GM21360 (cell line): ENCODE measurements at regions not wholly inside any gene's neighbourhood (a gene's known extent, or its start where the extent isn't known, plus 50 kb on each side); places are given as distances from the start of the nearest gene placed in this dataset.

Source experiments
- ATAC-seq: cut with Tn5 transposase; IDR thresholded peaks from one replicate; pipeline ENCODE4 v1.9.1; 2021; ENCODE audit warnings: mild to moderate bottlenecking, moderate library complexity; ENCODE audit not compliant: unreplicated experiment

- no peak for ATAC-seq
Measured at GRCh38 chr3:115445559-115445958, 177.8 kb upstream of the GAP43 start.

DNA sequence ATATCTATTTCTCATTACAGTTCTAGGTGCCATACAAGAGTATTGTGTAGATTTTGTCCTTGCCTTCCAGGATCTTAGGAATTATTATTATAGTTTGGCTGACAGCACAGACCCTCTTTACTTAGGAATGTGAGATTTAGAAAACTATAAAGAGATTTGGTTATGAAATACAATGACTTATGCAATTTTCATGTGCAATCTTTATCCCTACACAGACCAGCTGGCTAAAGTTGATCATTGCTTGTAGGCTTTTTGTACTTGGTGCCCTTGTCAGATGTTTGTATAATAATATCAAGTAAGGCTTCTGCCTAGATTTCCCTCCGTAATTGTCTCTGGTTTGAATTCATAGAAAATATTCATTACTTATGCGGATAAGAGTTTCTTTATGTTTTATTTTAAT, 174.5 kb upstream of the GAP43 start:
- no peak for ATAC-seq

- no peak for ATAC-seq
Measured at GRCh38 chr3:115450036-115450435, 173.3 kb upstream of the GAP43 start.

DNA sequence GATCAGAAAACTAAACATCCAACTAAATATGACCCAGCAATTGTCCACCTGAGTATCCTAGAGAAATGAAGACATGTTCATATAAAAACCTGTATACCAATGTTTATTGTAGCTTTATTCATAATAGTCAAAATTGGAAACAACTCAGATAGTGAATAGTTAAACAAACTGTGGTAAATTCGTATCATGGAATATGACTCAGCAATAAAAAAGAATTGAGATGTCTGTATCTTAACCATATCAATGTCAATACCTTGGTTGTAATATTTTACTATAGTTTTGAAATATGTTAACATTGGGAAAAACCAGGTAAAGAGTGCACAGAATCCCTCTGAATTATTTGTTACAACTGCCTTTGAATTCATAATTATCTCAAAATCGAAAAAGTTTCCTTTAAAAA, 159.3 kb upstream of the GAP43 start:
- no peak for ATAC-seq

DNA sequence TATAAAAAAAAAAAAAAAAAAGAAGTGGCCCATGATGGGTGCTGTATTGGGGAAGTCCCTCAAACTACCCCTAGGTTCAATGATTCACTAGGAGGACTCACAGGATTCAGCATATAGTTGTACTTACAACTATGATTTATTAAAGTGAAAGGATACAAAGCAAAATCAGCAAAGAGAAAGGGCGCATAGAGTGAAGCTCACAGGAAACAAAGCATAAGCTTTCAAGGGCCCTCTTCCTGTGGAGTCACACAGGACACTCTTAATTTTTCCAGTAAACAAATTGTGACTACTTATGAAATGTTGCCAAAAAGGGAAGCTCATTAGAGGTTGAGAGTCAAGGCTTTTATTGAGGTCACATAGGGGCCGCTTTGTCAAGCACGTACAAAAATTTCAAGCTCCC, 153.7 kb upstream of the GAP43 start:
- no peak for ATAC-seq

GRCh38 chr3:115470254-115470653, 153.1 kb upstream of the GAP43 start:
- ATAC-seq = no peak

GRCh38 chr3:115475178-115476041, 147.9 kb upstream of the GAP43 start:
- no peak for ATAC-seq

DNA sequence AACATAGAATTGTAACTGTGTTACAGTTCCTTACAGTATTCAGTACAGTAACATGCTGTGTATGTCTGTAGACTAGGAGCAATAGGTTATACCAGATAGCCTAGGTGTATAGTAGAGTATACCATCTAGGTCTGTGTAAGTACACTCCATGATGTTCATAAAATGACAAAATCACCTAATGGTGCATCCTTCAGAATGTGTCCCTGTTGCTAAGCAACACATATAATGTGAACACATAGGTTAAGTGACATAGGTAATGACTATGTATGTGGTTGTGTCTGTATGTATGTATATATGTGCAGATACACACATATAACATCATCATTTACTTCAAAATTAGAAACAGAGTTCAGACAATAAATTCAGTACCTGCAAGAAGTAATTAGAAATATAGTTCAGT, 146.8 kb upstream of the GAP43 start:
- ATAC-seq = no peak

DNA sequence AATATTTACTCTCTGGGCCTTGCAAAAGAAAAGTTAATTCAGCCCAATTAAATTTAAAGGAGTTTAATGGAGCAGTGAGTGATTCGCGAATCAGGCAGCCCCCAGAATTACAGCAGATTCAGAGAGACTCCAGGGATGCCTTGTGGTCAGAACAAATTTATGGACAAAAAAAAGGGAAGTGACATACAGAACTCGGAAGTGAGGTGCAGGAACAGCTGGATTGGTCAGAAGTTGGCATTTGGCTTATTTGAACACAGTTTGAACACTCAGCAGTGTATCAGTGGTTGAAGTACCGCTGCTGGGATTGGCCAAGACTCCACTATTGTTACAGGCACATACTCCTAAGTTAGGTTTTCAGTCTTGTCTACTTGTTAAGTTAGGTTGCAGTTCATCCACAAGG, 145.0 kb upstream of the GAP43 start:
- ATAC-seq = no peak

DNA sequence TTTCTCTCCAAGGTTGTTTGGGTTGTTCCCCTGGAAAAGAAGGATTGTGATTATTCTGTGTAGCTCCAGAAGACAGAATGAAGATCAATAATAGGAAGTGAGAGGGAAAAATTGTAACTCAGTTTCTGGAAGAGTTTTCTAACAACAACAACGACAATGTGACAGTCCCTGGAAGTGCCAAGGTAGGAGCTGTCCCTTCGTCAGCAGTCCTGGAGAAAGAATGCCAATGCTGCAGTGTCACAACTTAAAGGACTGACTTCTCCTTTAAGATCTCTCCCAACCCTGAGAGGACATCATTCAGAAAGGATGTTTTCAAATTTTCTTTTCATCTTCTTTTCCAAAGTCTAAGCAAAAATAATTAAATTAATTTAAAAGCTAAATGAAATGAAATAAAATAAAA, 136.4 kb upstream of the GAP43 start:
- no peak for ATAC-seq

- no peak for ATAC-seq
Measured at GRCh38 chr3:115487968-115488367, 135.3 kb upstream of the GAP43 start.

DNA sequence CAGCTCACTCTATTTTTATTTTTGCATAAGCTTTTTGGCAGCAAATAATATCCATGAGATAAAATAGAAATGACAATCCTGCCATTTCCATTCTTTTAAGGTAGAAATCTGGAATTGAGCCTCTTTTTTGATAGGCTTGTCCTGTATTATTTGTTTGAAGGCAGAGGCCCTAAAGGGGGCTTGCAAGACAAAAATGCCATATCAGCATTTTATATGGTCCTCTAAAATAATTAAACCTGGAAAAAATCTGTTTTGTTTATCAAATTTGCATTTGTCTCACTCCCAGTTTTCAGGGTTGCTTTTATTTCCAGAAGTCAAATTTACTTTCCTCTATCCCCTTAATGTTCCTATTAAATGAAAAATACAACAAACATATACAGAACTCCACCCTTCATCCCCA, 134.9 kb upstream of the GAP43 start:
- ATAC-seq = no peak

GRCh38 chr3:115494826-115495225, 128.5 kb upstream of the GAP43 start:
- ATAC-seq = no peak

- ATAC-seq = no peak
Measured at GRCh38 chr3:115498421-115498820, 124.9 kb upstream of the GAP43 start.

DNA sequence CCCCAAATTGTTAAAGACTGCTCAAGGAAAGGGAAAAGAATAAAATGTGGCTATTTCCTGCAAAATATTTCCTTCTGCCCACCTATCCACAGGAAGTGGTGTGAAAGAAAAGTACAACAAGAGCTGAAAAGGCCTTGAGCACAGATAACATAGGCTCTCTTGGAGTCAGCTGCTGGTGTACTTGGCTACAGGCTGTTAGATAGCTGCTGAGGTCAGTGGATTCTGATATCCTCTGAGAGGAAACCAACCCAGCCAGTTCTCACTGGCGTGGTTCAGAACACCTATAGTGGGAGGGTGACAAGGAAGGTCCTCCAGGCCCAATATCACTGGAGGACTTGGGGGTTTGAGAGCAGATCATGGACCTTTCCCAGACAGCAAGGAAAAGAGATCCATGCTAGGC, 124.4 kb upstream of the GAP43 start:
- ATAC-seq = no peak

DNA sequence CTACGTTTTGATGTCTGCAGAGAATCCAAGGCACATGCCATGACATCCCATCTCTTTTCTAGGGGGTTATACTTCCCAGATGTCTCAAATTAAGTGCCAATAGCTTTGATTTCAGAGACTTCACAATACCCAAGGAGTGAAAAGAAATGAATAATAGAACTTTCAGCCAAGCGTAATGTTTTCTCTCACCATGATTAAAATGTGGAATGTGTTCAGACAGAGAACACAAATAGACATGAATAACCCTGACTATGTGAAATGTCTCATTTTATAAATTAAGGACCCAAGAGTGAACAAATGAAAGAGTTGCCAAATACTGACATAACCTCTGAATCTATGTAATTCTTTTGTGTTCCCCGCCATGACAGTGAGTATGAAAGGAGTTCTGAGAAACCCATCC, 123.6 kb upstream of the GAP43 start:
- no peak for ATAC-seq

- no peak for ATAC-seq
Measured at GRCh38 chr3:115500795-115501194, 122.5 kb upstream of the GAP43 start.

GRCh38 chr3:115502128-115502527, 121.2 kb upstream of the GAP43 start:
- ATAC-seq = no peak

GRCh38 chr3:115503394-115503793, 119.9 kb upstream of the GAP43 start:
- no peak for ATAC-seq

GRCh38 chr3:115508562-115508961, 114.7 kb upstream of the GAP43 start:
- ATAC-seq = no peak

DNA sequence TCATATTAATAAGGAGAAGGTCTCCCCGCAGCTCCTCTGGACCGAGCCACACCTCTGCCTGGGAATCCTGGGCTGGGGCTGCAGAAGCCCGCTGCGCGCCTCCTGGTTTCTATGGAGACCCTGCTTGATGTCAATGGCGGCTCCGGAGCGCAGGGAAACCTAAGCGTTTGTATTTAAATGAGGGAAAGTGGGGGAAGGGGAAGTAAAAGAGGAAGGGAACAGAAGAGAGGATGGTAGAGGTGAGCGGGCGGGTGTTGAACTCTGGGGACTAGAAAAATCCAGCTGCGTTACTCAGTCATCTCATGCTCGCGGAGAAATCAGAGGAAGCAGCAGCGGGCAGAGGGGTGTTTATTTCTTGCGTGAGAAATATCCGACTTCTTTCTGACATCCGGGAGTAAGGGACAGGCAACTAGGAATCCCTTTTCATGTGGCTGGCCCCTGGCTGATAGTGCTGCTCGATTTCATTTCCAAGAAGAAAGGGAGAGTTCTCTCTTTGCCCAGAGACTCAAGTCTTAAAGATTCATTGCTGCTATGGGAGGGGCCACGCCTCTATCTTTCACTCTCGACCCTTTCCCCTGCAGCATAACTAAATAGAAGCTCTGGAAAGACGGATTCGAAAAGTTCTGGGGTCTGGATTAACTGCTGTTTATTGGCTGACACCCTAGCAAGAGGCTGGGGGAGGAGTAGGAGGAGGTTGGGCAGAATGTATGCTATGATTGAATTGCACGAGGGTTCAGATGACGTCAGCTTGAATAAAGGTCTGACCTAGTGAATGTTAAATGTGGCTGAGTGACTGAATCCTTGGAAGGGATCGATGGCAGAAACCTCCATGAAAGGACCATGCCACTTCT, 110.5 kb upstream of the GAP43 start:
- no peak for ATAC-seq

DNA sequence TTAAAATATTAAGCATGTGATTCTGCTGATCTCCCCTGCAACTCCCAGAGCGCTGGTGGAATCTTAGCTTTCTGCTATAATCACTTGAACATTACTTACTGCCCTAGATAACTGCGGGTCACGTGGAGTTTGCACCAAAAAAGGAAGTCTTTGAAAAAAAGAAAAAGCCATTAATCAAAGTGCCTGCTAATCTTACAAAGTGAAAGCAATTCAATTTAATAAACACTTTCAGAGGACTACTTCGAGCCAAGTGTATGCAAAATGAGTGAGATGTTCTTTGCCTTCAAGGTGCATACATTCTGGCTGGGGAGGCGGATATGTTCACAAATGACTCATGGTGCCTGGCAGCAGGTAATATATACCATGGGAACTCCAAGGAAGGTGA, 109.9 kb upstream of the GAP43 start:
- ATAC-seq = no peak
